Breast epithelium (tissue), 4 donors: ENCODE measurements at regions not wholly inside any gene's neighbourhood (a gene's known extent, or its start where the extent isn't known, plus 50 kb on each side); places are given as distances from the start of the nearest gene placed in this dataset.

ENCODE experiments used
- DNase-seq, 2 donors: peaks; one replicate each; pipeline ENCODE4 v3.0.0-alpha.2; 2019; ENCODE audit warnings: low spot score in 2 of 2
- H3K27ac ChIP-seq, 2 donors: fragments of 200-600 bp; sonication (generic) in 1 of 2; one replicate each; pipeline ENCODE4 v1.5.1; 2016 to 2019; ENCODE audit warnings: mild to moderate bottlenecking in 1 of 2
- H3K27me3 ChIP-seq, 2 donors: fragments of 200-600 bp; sonication (generic) in 1 of 2; one replicate each; pipeline versions ENCODE4 v1.5.1 to v1.6.0; 2017 to 2019; ENCODE audit warnings: control low read depth in 1 of 2, mild to moderate bottlenecking in 1 of 2
- H3K36me3 ChIP-seq: fragments of 200-600 bp; one replicate; pipeline ENCODE4 v1.5.1; 2019
- H3K4me1 ChIP-seq, 2 donors: fragments of 200-600 bp; sonication (generic); one replicate each; pipeline ENCODE4 v1.5.1; 2016 to 2019; ENCODE audit warnings: control low read depth in 1 of 2
- H3K4me3 ChIP-seq, 3 donors: fragments of 200-600 bp; sonication (generic); 1 replicate in 2 of 3; 2 replicates in 1 of 3; pipeline ENCODE4 v1.5.1; 2016 to 2019; ENCODE audit warnings: mild to moderate bottlenecking in 3 of 3, moderate library complexity in 2 of 3
- H3K9me3 ChIP-seq, 2 donors: fragments of 200-600 bp; sonication (generic) in 1 of 2; one replicate each; pipeline ENCODE4 v1.5.1; 2016 to 2019; ENCODE audit warnings: control low read depth in 1 of 2
- CTCF ChIP-seq, 3 donors: fragments of 450-650 bp; IDR thresholded peaks; one replicate each; pipeline ENCODE4 v1.5.1; 2016 to 2017; ENCODE audit warnings: antibody characterized with exemption in 3 of 3, mild to moderate bottlenecking in 3 of 3, moderate library complexity in 3 of 3
- POLR2A ChIP-seq: fragments of 450-650 bp; IDR thresholded peaks from one replicate; pipeline ENCODE4 v1.6.1; 2016; ENCODE audit warnings: antibody characterized with exemption, mild to moderate bottlenecking, moderate library complexity
- POLR2AphosphoS5 ChIP-seq, 3 donors: sonication (generic); formaldehyde crosslinking; IDR thresholded peaks; one replicate each; pipeline ENCODE4 v1.6.1; 2017; ENCODE audit warnings: antibody characterized with exemption in 3 of 3
- intact Hi-C: fragments of 100-400 bp; cut with DNase I; formaldehyde crosslinking; loops from one replicate; pipeline ENCODE4 v1.15.1; 2023; ENCODE audit warnings: low total_unique reads

- H3K4me3 ChIP-seq: no peak overlapping the region
- H3K27me3 ChIP-seq: no peaks in the 10 kb centered on the region
- no peak for TF ChIP-seq CTCF (IDR thresholded peaks at IDR 0.05)
- TF ChIP-seq POLR2AphosphoS5 (IDR thresholded peaks at IDR 0.05): no peak
- TF ChIP-seq POLR2A: no peak
- intact Hi-C loops: no loop called here
- no peaks in the 10 kb centered on the region for H3K9me3 ChIP-seq
- H3K27ac ChIP-seq: no peak overlapping the region
- no peak for DNase-seq
- no peaks in the 10 kb centered on the region for H3K4me1 ChIP-seq
- H3K36me3 ChIP-seq: no peaks in the 10 kb centered on the region
Observed at GRCh38 chrX:128759745-128760144, 707.5 kb upstream of the ACTRT1 start.

- DNase-seq: no peak
- TF ChIP-seq CTCF (IDR thresholded peaks at IDR 0.05): no peak
- TF ChIP-seq POLR2A: no peak
- TF ChIP-seq POLR2AphosphoS5 (IDR thresholded peaks at IDR 0.05): no peak
- no peaks in the 10 kb centered on the region for H3K4me1 ChIP-seq
- H3K4me3 ChIP-seq: no peak overlapping the region
- intact Hi-C loops: no loop called here
- H3K9me3 ChIP-seq: no peaks in the 10 kb centered on the region
- no peaks in the 10 kb centered on the region for H3K27me3 ChIP-seq
- H3K36me3 ChIP-seq: no peaks in the 10 kb centered on the region
- H3K27ac ChIP-seq: no peak overlapping the region
Observed at GRCh38 chrX:128759177-128759576, 707.0 kb upstream of the ACTRT1 start.

- H3K4me1 ChIP-seq: no peaks in the 10 kb centered on the region
- H3K36me3 ChIP-seq: no peaks in the 10 kb centered on the region
- intact Hi-C loops: no loop called here
- TF ChIP-seq POLR2A (no peak), POLR2AphosphoS5 (IDR thresholded peaks at IDR 0.05) (no peak), CTCF (IDR thresholded peaks at IDR 0.05) (no peak)
- no peak for DNase-seq
- H3K4me3 ChIP-seq: no peak overlapping the region
- H3K27me3 ChIP-seq: no peaks in the 10 kb centered on the region
- H3K9me3 ChIP-seq: no peaks in the 10 kb centered on the region
- H3K27ac ChIP-seq: no peak overlapping the region
Observed at GRCh38 chrX:128754130-128754529, 701.9 kb upstream of the ACTRT1 start.

- Histone ChIP-seq H3K4me3 (no peak overlapping the region), H3K9me3 (no peaks in the 10 kb centered on the region), H3K27me3 (no peaks in the 10 kb centered on the region), H3K36me3 (no peaks in the 10 kb centered on the region), H3K4me1 (no peaks in the 10 kb centered on the region), H3K27ac (no peak overlapping the region)
- intact Hi-C loops: no loop called here
- no peak for DNase-seq
- TF ChIP-seq POLR2AphosphoS5 (IDR thresholded peaks at IDR 0.05) (no peak), POLR2A (no peak), CTCF (IDR thresholded peaks at IDR 0.05) (no peak)
Observed at GRCh38 chrX:128739539-128739938, 687.3 kb upstream of the ACTRT1 start.

- no peaks in the 10 kb centered on the region for H3K9me3 ChIP-seq
- no peak for DNase-seq
- TF ChIP-seq POLR2AphosphoS5 (IDR thresholded peaks at IDR 0.05): no peak
- TF ChIP-seq CTCF (IDR thresholded peaks at IDR 0.05): no peak
- no peak for TF ChIP-seq POLR2A
- no peak overlapping the region for H3K27ac ChIP-seq
- no peaks in the 10 kb centered on the region for H3K36me3 ChIP-seq
- intact Hi-C loops: no loop called here
- peaks cover 0 to 21% of the 10 kb centered on the region in 2 donors for H3K27me3 ChIP-seq
- H3K4me3 ChIP-seq: no peak overlapping the region
- H3K4me1 ChIP-seq: no peaks in the 10 kb centered on the region
Observed at GRCh38 chrX:128728943-128729342, 676.7 kb upstream of the ACTRT1 start.
